Chondrocyte (in vitro differentiated cells): ENCODE measurements at regions not wholly inside any gene's neighbourhood (a gene's known extent, or its start where the extent isn't known, plus 50 kb on each side); places are given as distances from the start of the nearest gene placed in this dataset.

Source experiments
- DNase-seq: peaks from one replicate; pipeline ENCODE4 v3.0.0; 2021; ENCODE audit warnings: mixed read lengths, low spot score
- H3K27ac Mint-ChIP-seq: one replicate; pipeline ENCODE4 v1.8.0; 2021; ENCODE audit warnings: mild to moderate bottlenecking, moderate library complexity, mixed read lengths; ENCODE audit not compliant: unreplicated experiment
- H3K27me3 Mint-ChIP-seq: 2 replicates; pipeline ENCODE4 v1.8.0; 2021; ENCODE audit warnings: low read depth, mixed read lengths
- H3K36me3 Mint-ChIP-seq: 2 replicates; pipeline ENCODE4 v1.8.0; 2021; ENCODE audit warnings: low read depth, mixed read lengths
- H3K4me1 Mint-ChIP-seq: 2 replicates; pipeline ENCODE4 v1.8.0; 2021; ENCODE audit warnings: low read depth, mild to moderate bottlenecking, mixed read lengths
- H3K4me3 Mint-ChIP-seq: one replicate; pipeline ENCODE4 v1.8.0; 2021; ENCODE audit warnings: mild to moderate bottlenecking, moderate library complexity, mixed read lengths; ENCODE audit not compliant: unreplicated experiment
- H3K9me3 Mint-ChIP-seq: 2 replicates; pipeline ENCODE4 v1.8.0; 2021; ENCODE audit warnings: low read depth, mixed read lengths
- TF ChIP-seq, protein P1 (sequence below): fragments of 200-600 bp; sonication (generic); IDR thresholded peaks from 2 replicates; pipeline ENCODE4 v1.5.0; 2021; ENCODE audit warnings: antibody characterized with exemption, mild to moderate bottlenecking, moderate library complexity

GRCh38 chr2:128797092-128797491 lies 478.4 kb upstream of the HS6ST1 start:
- TF ChIP-seq, protein P1, sequence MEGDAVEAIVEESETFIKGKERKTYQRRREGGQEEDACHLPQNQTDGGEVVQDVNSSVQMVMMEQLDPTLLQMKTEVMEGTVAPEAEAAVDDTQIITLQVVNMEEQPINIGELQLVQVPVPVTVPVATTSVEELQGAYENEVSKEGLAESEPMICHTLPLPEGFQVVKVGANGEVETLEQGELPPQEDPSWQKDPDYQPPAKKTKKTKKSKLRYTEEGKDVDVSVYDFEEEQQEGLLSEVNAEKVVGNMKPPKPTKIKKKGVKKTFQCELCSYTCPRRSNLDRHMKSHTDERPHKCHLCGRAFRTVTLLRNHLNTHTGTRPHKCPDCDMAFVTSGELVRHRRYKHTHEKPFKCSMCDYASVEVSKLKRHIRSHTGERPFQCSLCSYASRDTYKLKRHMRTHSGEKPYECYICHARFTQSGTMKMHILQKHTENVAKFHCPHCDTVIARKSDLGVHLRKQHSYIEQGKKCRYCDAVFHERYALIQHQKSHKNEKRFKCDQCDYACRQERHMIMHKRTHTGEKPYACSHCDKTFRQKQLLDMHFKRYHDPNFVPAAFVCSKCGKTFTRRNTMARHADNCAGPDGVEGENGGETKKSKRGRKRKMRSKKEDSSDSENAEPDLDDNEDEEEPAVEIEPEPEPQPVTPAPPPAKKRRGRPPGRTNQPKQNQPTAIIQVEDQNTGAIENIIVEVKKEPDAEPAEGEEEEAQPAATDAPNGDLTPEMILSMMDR, result no peak
- no peaks in the 10 kb centered on the region for H3K9me3 Mint-ChIP-seq
- no peak overlapping the region for H3K4me3 Mint-ChIP-seq
- H3K27ac Mint-ChIP-seq, result no peak overlapping the region
- peaks cover 31% of the 10 kb centered on the region for H3K27me3 Mint-ChIP-seq
- no peaks in the 10 kb centered on the region for H3K4me1 Mint-ChIP-seq
- no peaks in the 10 kb centered on the region for H3K36me3 Mint-ChIP-seq
- no peak for DNase-seq

DNA sequence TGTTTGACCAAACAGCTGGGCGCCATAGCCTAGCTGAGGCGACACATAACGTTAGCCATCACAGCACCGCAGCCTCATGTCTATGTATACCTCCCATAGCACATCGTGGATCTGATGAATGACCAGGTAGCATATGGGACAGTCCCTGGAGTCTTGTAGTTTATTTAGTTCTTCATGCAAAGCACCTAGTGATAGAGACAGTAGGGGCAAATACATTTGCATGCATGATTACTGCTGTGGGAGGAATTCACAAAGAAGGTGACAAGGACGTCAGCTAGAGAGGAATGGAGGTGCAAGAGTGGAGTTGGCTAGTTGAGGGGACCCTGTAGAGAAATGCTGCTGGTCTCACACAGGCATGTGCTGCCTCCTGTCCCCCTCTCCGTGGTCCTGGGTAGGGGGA lies 478.9 kb upstream of the HS6ST1 start:
- TF ChIP-seq, protein P1, result no peak
- Mint-ChIP-seq H3K4me1 (no peaks in the 10 kb centered on the region), H3K4me3 (no peak overlapping the region), H3K36me3 (no peaks in the 10 kb centered on the region), H3K27me3 (peaks cover 35% of the 10 kb centered on the region), H3K9me3 (no peaks in the 10 kb centered on the region), H3K27ac (no peak overlapping the region)
- no peak for DNase-seq

GRCh38 chr2:128797937-128798336 lies 479.3 kb upstream of the HS6ST1 start:
- DNase-seq, result no peak
- Mint-ChIP-seq H3K4me3 (no peak overlapping the region), H3K4me1 (no peaks in the 10 kb centered on the region), H3K27ac (no peak overlapping the region), H3K27me3 (peaks cover 39% of the 10 kb centered on the region), H3K36me3 (no peaks in the 10 kb centered on the region), H3K9me3 (no peaks in the 10 kb centered on the region)
- TF ChIP-seq, protein P1, result no peak

GRCh38 chr2:128798502-128799283 lies 480.0 kb upstream of the HS6ST1 start:
- H3K36me3 Mint-ChIP-seq, result no peaks in the 10 kb centered on the region
- no peak overlapping the region for H3K27ac Mint-ChIP-seq
- peaks cover 43% of the 10 kb centered on the region for H3K27me3 Mint-ChIP-seq
- DNase-seq, result no peak
- no peak overlapping the region for H3K4me3 Mint-ChIP-seq
- no peaks in the 10 kb centered on the region for H3K4me1 Mint-ChIP-seq
- H3K9me3 Mint-ChIP-seq, result no peaks in the 10 kb centered on the region
- TF ChIP-seq, protein P1, result no peak

DNA sequence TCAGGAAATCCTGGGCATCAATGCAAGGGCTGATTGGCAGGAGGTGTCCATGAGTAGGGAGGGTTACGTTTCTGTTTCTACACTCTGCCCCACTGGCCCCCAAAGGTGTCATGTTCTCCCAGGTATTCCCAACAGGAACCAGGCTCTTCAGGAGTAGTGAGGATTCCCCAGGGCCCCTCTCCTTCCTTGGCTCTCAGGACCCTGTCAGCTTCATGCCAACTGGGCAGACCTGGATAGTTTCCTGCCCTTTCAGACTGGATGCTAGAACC lies 480.6 kb upstream of the HS6ST1 start:
- Mint-ChIP-seq H3K4me1 (no peaks in the 10 kb centered on the region), H3K27ac (no peak overlapping the region), H3K36me3 (no peaks in the 10 kb centered on the region), H3K9me3 (no peaks in the 10 kb centered on the region), H3K4me3 (no peak overlapping the region), H3K27me3 (peaks cover 48% of the 10 kb centered on the region)
- no peak for DNase-seq
- TF ChIP-seq, protein P1, result no peak
